ENCODE measurements at regions not wholly inside any gene's neighbourhood (a gene's known extent, or its start where the extent isn't known, plus 50 kb on each side); places are given as distances from the start of the nearest gene placed in this dataset.

- H3K36me3 ChIP-seq (replicated peaks; ENCODE audit: control insufficient read depth, insufficient read depth, low read length) = no peaks in the 10 kb centered on the region
- no peak overlapping the region for H3K4me3 ChIP-seq (ENCODE audit: insufficient read depth, low read depth, low read length)
- no peak for DNase-seq
- no peaks in the 10 kb centered on the region for H3K27me3 ChIP-seq (ENCODE audit: control insufficient read depth, insufficient read depth, low read length)
Measured at GRCh38 chr1:58983162-58983561, 199.3 kb upstream of the JUN start.

DNA sequence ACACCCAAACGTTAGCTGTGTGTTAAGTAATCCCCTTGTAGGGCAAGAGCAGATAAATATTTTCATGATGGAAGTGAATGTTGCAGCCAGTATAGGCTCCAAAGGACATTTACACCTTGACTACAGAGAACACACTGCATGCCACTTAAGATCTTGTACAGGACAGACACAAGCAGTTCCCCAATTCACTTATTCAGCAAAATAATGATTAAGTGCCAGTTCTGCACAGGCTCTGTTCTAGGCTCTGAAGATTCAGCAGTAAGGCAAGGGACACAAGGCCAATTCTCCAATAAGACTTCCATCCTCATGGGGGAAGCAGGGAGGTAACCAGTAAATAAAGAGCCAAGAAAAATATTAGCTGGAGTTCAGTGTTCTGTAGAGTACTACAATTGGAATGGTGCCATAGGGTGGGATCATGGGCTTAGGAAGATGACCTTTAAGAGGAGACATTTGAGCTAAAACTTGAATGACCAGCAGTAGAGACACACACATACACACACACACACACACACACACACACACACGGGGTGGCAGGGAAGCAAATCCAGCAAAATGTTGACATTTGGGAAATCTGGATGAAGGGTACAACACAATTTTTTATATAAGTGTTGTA, 199.9 kb upstream of the JUN start:
- DNase-seq = no peak
- no peaks in the 10 kb centered on the region for H3K36me3 ChIP-seq (replicated peaks; ENCODE audit: control insufficient read depth, insufficient read depth, low read length)
- no peak overlapping the region for H3K4me3 ChIP-seq (ENCODE audit: insufficient read depth, low read depth, low read length)
- no peaks in the 10 kb centered on the region; the same call in 1 of the 2 replicates for H3K27me3 ChIP-seq (ENCODE audit: control insufficient read depth, insufficient read depth, low read length)

GRCh38 chr1:58986996-58987767, 203.3 kb upstream of the JUN start:
- H3K27me3 ChIP-seq (ENCODE audit: control insufficient read depth, insufficient read depth, low read length) = no peaks in the 10 kb centered on the region; the same call in 1 of the 2 replicates
- H3K4me3 ChIP-seq (ENCODE audit: insufficient read depth, low read depth, low read length) = no peak overlapping the region
- no peak for DNase-seq
- H3K36me3 ChIP-seq (replicated peaks; ENCODE audit: control insufficient read depth, insufficient read depth, low read length) = no peaks in the 10 kb centered on the region

- no peak overlapping the region for H3K4me3 ChIP-seq (ENCODE audit: insufficient read depth, low read depth, low read length)
- DNase-seq = no peak
- no peaks in the 10 kb centered on the region for H3K36me3 ChIP-seq (replicated peaks; ENCODE audit: control insufficient read depth, insufficient read depth, low read length)
- no peaks in the 10 kb centered on the region; the same call in 1 of the 2 replicates for H3K27me3 ChIP-seq (ENCODE audit: control insufficient read depth, insufficient read depth, low read length)
Measured at GRCh38 chr1:58988752-58989151, 204.9 kb upstream of the JUN start.

DNA sequence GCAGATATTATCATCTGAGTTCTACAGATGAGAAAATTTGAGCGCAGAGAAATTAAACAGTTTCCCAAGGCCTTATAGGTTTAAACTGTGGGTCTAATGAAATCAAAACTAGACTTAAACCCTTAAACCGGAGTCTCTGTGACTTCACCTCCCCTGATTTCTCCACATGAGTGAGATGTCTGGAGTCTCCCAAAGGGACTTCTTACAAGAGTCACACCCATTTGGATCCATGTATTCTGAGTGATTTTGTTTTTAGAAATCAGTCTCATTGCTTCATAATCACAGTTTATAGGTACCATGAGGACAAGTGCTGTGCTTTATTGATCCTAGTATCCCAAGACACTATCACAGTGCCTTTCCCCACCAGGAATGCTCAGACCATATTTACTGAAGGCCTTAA, 206.0 kb upstream of the JUN start:
- Histone ChIP-seq H3K36me3 (replicated peaks; ENCODE audit: control insufficient read depth, insufficient read depth, low read length) (no peaks in the 10 kb centered on the region), H3K27me3 (ENCODE audit: control insufficient read depth, insufficient read depth, low read length) (no peaks in the 10 kb centered on the region; the same call in 1 of the 2 replicates), H3K4me3 (ENCODE audit: insufficient read depth, low read depth, low read length) (no peak overlapping the region)
- DNase-seq = no peak

GRCh38 chr1:58991305-58991704, 207.5 kb upstream of the JUN start:
- Histone ChIP-seq H3K4me3 (ENCODE audit: insufficient read depth, low read depth, low read length) (no peak overlapping the region), H3K27me3 (ENCODE audit: control insufficient read depth, insufficient read depth, low read length) (no peaks in the 10 kb centered on the region; the same call in 1 of the 2 replicates), H3K36me3 (replicated peaks; ENCODE audit: control insufficient read depth, insufficient read depth, low read length) (no peaks in the 10 kb centered on the region)
- DNase-seq = no peak

GRCh38 chr1:58992643-58993042, 208.8 kb upstream of the JUN start:
- Histone ChIP-seq H3K4me3 (ENCODE audit: insufficient read depth, low read depth, low read length) (no peak overlapping the region), H3K27me3 (ENCODE audit: control insufficient read depth, insufficient read depth, low read length) (no peaks in the 10 kb centered on the region; the same call in 1 of the 2 replicates), H3K36me3 (replicated peaks; ENCODE audit: control insufficient read depth, insufficient read depth, low read length) (no peaks in the 10 kb centered on the region)
- no peak for DNase-seq

GRCh38 chr1:58993403-58993802, 209.6 kb upstream of the JUN start:
- Histone ChIP-seq H3K4me3 (ENCODE audit: insufficient read depth, low read depth, low read length) (no peak overlapping the region), H3K27me3 (ENCODE audit: control insufficient read depth, insufficient read depth, low read length) (no peaks in the 10 kb centered on the region; the same call in 1 of the 2 replicates), H3K36me3 (replicated peaks; ENCODE audit: control insufficient read depth, insufficient read depth, low read length) (no peaks in the 10 kb centered on the region)
- no peak for DNase-seq

DNA sequence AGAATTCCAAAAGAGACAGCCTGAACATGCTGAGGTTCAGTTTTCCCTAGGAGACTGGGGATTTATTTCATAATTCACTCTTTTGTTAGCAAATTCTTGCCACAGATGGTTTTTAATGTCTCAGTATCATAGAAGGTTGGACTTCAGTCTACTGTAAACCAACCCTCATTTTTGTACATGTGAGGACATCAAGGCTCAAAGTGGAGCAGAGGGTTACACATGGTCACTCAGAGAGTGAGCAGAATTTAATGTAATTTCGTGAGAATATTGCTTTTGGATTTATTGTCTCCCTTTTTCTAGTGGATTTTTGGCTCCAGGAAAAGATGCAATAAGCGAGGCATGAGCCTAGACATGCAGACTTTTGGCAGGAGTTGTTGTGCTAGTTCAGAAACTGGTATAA, 210.8 kb upstream of the JUN start:
- Histone ChIP-seq H3K36me3 (replicated peaks; ENCODE audit: control insufficient read depth, insufficient read depth, low read length) (no peaks in the 10 kb centered on the region), H3K4me3 (ENCODE audit: insufficient read depth, low read depth, low read length) (no peak overlapping the region), H3K27me3 (ENCODE audit: control insufficient read depth, insufficient read depth, low read length) (no peaks in the 10 kb centered on the region; the same call in 1 of the 2 replicates)
- DNase-seq = no peak

DNA sequence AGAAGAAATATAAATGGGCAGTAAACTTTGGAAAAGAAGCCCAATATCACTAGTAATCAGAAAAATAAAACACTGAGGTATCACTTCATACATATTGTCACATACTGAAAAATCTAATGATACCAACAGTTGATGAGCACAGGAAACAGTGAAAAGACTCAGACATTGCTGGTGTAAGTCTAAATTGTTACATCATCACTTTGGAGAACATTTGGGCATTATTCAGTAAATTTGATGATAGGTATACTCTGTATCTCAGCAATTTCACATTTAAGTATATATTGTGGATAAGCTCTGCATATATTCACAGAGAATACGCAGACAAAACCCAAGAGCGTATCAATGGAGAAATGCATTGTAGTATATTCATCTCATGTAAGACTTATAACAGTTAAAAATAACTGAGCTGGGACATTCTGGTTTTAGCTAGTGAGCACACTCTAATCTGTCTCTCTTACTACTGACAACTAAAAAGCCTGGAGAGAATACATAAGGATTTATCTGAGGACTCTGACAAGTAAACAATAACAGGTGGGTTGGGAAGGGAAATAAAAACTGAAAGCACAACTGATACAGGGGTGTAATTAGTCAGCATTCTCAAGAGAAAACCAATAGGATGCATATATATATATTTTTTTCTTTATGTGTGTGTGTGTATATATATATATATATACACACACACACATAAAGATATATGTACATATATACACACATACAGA, 212.7 kb upstream of the JUN start:
- no peaks in the 10 kb centered on the region; the same call in 1 of the 2 replicates for H3K27me3 ChIP-seq (ENCODE audit: control insufficient read depth, insufficient read depth, low read length)
- no peaks in the 10 kb centered on the region for H3K36me3 ChIP-seq (replicated peaks; ENCODE audit: control insufficient read depth, insufficient read depth, low read length)
- no peak overlapping the region for H3K4me3 ChIP-seq (ENCODE audit: insufficient read depth, low read depth, low read length)
- DNase-seq = no peak

DNA sequence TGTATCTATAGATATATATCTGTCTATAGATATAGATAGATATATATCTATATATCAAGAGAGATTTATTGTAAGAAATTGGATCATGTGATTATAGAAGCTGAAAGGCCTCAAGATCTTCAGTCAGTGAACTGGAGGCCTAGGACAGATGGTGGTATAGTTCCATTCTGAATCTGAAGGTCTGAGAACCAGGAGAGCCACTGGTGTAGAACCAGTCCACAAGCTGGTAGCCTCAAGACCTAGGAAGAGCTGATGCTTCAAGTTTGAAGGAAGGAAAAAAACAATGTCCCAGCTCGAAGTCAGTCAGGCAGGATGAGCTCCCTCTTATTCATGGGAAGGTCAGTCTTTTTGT, 213.2 kb upstream of the JUN start:
- Histone ChIP-seq H3K36me3 (replicated peaks; ENCODE audit: control insufficient read depth, insufficient read depth, low read length) (no peaks in the 10 kb centered on the region), H3K27me3 (ENCODE audit: control insufficient read depth, insufficient read depth, low read length) (no peaks in the 10 kb centered on the region), H3K4me3 (ENCODE audit: insufficient read depth, low read depth, low read length) (no peak overlapping the region)
- DNase-seq = no peak

DNA sequence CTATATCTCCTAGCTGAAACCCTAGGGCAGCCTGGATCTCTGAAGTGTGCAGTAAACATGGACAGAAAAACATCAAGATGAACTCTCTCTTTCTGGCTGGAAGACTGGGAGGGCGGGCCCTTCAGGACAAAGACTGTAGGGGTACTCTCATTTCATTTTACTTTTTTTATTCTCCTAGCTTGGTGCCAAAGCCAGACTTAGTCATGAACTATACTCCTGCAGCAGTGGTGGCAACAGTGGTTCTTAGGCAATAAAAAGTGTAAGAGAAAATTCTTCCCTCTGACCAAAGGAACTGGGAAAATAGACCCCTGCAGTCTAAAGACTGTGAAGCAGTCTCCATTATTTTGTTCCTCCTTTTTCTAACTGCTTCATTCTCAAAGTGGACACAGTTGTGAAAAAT, 213.8 kb upstream of the JUN start:
- DNase-seq = no peak
- Histone ChIP-seq H3K27me3 (ENCODE audit: control insufficient read depth, insufficient read depth, low read length) (no peaks in the 10 kb centered on the region), H3K4me3 (ENCODE audit: insufficient read depth, low read depth, low read length) (no peak overlapping the region), H3K36me3 (replicated peaks; ENCODE audit: control insufficient read depth, insufficient read depth, low read length) (no peaks in the 10 kb centered on the region)

DNA sequence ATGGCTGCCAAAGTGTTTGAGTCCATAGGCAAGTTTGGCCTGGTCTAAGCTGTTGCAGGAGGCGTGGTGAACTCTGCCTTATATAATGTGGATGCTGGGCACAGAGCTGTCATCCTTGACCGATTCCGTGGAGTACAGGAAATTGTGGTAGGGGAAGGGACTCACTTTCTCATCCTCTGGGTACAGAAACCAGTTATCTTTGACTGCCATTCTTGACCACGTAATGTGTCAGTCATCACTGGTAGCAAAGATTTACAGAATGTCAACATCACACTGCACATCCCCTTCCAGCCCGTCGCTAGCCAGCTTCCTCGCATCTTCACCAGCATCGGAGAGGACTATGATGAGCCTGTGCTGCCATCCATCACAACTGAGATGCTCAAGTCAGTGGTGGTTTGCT, 215.8 kb upstream of the JUN start:
- no peak for DNase-seq
- H3K27me3 ChIP-seq (ENCODE audit: control insufficient read depth, insufficient read depth, low read length) = no peaks in the 10 kb centered on the region
- no peak overlapping the region for H3K4me3 ChIP-seq (ENCODE audit: insufficient read depth, low read depth, low read length)

GRCh38 chr1:59004755-59005154, 220.9 kb upstream of the JUN start:
- H3K27me3 ChIP-seq (ENCODE audit: control insufficient read depth, insufficient read depth, low read length) = no peaks in the 10 kb centered on the region
- no peak for DNase-seq
- no peak overlapping the region for H3K4me3 ChIP-seq (ENCODE audit: insufficient read depth, low read depth, low read length)
- no peaks in the 10 kb centered on the region for H3K36me3 ChIP-seq (replicated peaks; ENCODE audit: control insufficient read depth, insufficient read depth, low read length)

More for the DNA sequence above, 215.8 kb upstream of the JUN start:
- no peaks in the 10 kb centered on the region for H3K36me3 ChIP-seq (replicated peaks; ENCODE audit: control insufficient read depth, insufficient read depth, low read length)

Measured in H7 (cell line).